Astrocyte (in vitro differentiated cells and primary cell): ENCODE measurements at regions not wholly inside any gene's neighbourhood (a gene's known extent, or its start where the extent isn't known, plus 50 kb on each side); places are given as distances from the start of the nearest gene placed in this dataset.

Experiments used
- DNase-seq: peaks from one replicate; pipeline ENCODE4 v3.0.0-alpha.2; 2010; ENCODE audit warnings: low read depth
- FAIRE-seq: peaks from 2 replicates; lab custom pipeline; 2011; peaks lifted over from hg19 to GRCh38; lab: Jason Lieb, UNC
- H2AFZ ChIP-seq: 2 replicates; pipeline ENCODE4 v1.6.0; 2012; ENCODE audit warnings: low read depth, low read length, inconsistent platforms
- H3K27ac ChIP-seq: 2 replicates; pipeline ENCODE4 v1.5.1; 2011; ENCODE audit warnings: low read depth, low read length, inconsistent platforms
- H3K27me3 ChIP-seq: 2 replicates; pipeline ENCODE4 v1.6.0; 2011; ENCODE audit warnings: low read length, inconsistent platforms; ENCODE audit not compliant: insufficient read depth
- H3K36me3 ChIP-seq: 2 replicates; pipeline ENCODE4 v1.5.1; 2011; ENCODE audit warnings: low read length, inconsistent platforms; ENCODE audit not compliant: insufficient read depth
- H3K4me1 ChIP-seq: 2 replicates; pipeline ENCODE4 v1.5.1; 2011; ENCODE audit warnings: low read length, inconsistent platforms; ENCODE audit not compliant: insufficient read depth
- H3K4me2 ChIP-seq: 2 replicates; pipeline ENCODE4 v1.6.0; 2012; ENCODE audit warnings: low read length, inconsistent platforms
- H3K4me3 ChIP-seq: 2 replicates; pipeline ENCODE4 v1.5.1; 2011; ENCODE audit warnings: low read depth, mild to moderate bottlenecking, low read length, inconsistent platforms; ENCODE audit not compliant: insufficient read depth
- H3K79me2 ChIP-seq: 2 replicates; pipeline ENCODE4 v1.6.0; 2012; ENCODE audit warnings: mild to moderate bottlenecking, low read length, inconsistent platforms; ENCODE audit not compliant: insufficient read depth
- H3K9ac ChIP-seq: 2 replicates; pipeline ENCODE4 v1.6.0; 2012; ENCODE audit warnings: mild to moderate bottlenecking, low read length, inconsistent platforms
- H3K9me3 ChIP-seq: 2 replicates; pipeline ENCODE4 v1.5.1; 2012; ENCODE audit warnings: low read depth, mild to moderate bottlenecking, low read length, inconsistent platforms; ENCODE audit not compliant: insufficient read depth
- H4K20me1 ChIP-seq: 2 replicates; pipeline ENCODE4 v1.6.0; 2012; ENCODE audit warnings: low read length, inconsistent platforms; ENCODE audit not compliant: insufficient read depth
- H3K27ac Mint-ChIP-seq: one replicate; pipeline ENCODE4 v1.8.0; 2021; ENCODE audit warnings: mild to moderate bottlenecking, mixed read lengths; ENCODE audit not compliant: unreplicated experiment
- H3K27me3 Mint-ChIP-seq: one replicate; pipeline ENCODE4 v1.8.0; 2021; ENCODE audit warnings: low read depth, mixed read lengths; ENCODE audit not compliant: unreplicated experiment
- H3K36me3 Mint-ChIP-seq: one replicate; pipeline ENCODE4 v1.8.0; 2021; ENCODE audit warnings: low read depth, mixed read lengths; ENCODE audit not compliant: unreplicated experiment
- H3K4me1 Mint-ChIP-seq: one replicate; pipeline ENCODE4 v1.8.0; 2021; ENCODE audit warnings: low read depth, mixed read lengths; ENCODE audit not compliant: unreplicated experiment
- H3K4me3 Mint-ChIP-seq: one replicate; pipeline ENCODE4 v1.8.0; 2021; ENCODE audit warnings: mild to moderate bottlenecking, moderate library complexity, mixed read lengths; ENCODE audit not compliant: unreplicated experiment
- H3K9me3 Mint-ChIP-seq: one replicate; pipeline ENCODE4 v1.8.0; 2021; ENCODE audit warnings: mild to moderate bottlenecking, mixed read lengths; ENCODE audit not compliant: unreplicated experiment
- EZH2 ChIP-seq: IDR thresholded peaks from 2 replicates; pipeline ENCODE4 v1.6.1; 2012; ENCODE audit warnings: mild to moderate bottlenecking, low read length, inconsistent platforms; ENCODE audit not compliant: insufficient read depth
- TF ChIP-seq, protein P1 (sequence below): IDR thresholded peaks from 2 replicates; pipeline ENCODE4 v1.5.1; 2011; ENCODE audit warnings: low read depth, mild to moderate bottlenecking, inconsistent platforms, low read length, moderate library complexity; ENCODE audit not compliant: insufficient read depth

DNA sequence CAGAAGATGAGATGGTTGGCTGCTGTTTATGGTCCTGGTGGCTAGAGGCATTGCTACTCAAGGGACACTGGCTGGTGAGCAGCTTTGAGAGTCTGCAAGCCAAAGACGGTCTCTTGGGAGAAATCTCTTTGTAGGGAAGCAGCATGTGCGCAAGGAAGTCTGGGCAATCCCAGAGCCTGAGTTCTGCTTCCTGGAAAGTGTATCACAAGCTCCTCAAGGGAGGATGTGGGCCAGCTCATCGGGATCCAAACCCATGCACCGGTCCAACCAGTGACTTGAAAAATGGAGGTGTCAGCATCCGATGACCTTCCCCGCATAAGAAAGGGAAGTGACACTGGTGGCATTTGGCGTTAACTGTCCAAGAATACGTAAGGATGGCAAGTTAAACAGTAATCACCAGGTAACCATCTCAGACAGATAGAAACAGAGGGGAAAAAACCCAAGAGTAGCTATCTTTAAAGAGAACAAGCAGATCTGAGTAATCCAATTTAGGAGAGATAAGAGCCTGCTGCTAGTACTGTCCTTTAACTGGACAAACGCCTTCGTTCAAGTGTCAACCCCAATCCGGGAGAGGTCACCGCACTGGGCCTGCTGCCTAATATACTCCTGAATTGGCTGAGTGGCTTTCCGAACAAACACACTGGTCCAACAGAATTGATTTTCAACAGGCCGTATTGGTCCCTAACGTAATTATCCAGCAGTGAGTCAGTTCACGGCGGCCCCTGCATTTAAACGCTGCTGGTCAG lies 303.0 kb upstream of the ZFHX3 start:
- H3K27ac ChIP-seq = no peak overlapping the region
- Mint-ChIP-seq H3K27me3 (peaks cover 27% of the 10 kb centered on the region), H3K4me3 (no peak overlapping the region), H3K9me3 (peaks cover 3% of the 10 kb centered on the region), H3K36me3 (no peaks in the 10 kb centered on the region), H3K4me1 (peaks cover 2% of the 10 kb centered on the region), H3K27ac (no peak overlapping the region)
- H3K79me2 ChIP-seq = no peaks in the 10 kb centered on the region
- no peaks in the 10 kb centered on the region for H3K9me3 ChIP-seq
- peaks cover 10% of the 10 kb centered on the region for H3K27me3 ChIP-seq
- H3K9ac ChIP-seq = no peak overlapping the region
- H3K4me3 ChIP-seq = no peak overlapping the region
- no peaks in the 10 kb centered on the region for H3K4me1 ChIP-seq
- TF ChIP-seq, protein P1, sequence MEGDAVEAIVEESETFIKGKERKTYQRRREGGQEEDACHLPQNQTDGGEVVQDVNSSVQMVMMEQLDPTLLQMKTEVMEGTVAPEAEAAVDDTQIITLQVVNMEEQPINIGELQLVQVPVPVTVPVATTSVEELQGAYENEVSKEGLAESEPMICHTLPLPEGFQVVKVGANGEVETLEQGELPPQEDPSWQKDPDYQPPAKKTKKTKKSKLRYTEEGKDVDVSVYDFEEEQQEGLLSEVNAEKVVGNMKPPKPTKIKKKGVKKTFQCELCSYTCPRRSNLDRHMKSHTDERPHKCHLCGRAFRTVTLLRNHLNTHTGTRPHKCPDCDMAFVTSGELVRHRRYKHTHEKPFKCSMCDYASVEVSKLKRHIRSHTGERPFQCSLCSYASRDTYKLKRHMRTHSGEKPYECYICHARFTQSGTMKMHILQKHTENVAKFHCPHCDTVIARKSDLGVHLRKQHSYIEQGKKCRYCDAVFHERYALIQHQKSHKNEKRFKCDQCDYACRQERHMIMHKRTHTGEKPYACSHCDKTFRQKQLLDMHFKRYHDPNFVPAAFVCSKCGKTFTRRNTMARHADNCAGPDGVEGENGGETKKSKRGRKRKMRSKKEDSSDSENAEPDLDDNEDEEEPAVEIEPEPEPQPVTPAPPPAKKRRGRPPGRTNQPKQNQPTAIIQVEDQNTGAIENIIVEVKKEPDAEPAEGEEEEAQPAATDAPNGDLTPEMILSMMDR = no peak
- no peak for TF ChIP-seq EZH2
- no peaks in the 10 kb centered on the region for H4K20me1 ChIP-seq
- H2AFZ ChIP-seq = no peak overlapping the region
- FAIRE-seq (no peak), DNase-seq (no peak)
- H3K36me3 ChIP-seq = no peaks in the 10 kb centered on the region
- no peak overlapping the region for H3K4me2 ChIP-seq

DNA sequence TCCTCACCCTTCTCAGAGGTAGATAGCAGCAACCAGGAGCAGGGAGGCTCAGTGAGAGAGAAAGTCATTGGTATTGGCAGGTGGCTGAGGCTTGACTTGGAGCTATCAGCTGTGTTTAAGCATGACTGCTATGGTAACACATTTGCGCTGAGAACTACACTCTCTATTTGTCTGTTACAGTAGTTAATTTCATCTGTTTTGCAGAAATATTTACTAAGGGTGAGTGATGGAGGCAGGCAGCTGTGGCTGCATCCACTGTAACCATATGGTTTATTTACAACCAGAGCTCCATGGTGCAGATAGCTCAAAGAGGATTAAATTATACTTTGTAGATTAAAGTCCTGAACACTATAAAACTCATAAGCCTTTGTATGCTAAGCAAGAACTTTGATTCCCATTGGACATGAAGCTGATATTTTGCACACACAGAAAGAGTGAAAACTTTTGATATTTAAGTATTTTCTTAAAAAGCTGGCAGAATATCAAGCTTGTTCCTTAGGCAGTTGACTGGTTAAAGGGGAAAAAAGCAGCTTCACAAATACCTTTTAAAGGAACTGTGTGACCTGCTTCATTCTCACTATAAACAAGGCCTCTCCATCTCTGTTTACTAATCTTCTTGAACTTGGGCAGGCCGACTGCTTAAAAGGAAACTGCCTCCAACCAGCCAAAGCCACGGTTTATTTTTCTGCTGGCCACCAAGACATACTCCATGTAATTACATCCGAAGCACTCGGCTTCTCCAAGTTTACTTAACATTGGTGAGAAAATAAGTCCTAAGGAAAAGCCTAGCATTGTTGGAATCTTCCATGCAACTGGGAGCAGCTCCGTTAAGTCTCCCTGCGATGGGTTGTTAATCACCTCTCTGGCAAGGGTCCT lies 299.8 kb upstream of the ZFHX3 start:
- FAIRE-seq (no peak), DNase-seq (no peak)
- H2AFZ ChIP-seq = no peak overlapping the region

DNA sequence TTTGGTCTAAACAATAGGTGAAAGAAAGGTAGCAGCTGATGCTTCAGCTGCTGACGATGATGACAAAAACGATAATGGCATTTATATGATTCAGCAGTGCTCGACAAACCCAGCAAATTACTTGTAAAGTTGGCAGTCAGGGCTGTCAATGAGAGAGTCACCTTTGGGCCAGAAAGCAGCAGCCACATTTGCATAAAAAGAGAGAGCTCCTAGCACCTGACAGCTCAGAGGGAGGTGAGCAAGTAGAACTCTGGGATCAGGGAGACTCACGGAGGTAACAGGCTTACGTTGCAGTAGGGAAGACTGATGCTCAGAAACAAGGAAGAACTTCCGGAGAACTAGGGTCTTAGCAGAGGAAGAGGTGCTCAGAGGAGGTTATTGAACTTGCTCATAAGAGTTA lies 291.9 kb upstream of the ZFHX3 start:
- Mint-ChIP-seq H3K9me3 (no peaks in the 10 kb centered on the region), H3K27ac (no peak overlapping the region), H3K4me1 (no peaks in the 10 kb centered on the region), H3K36me3 (no peaks in the 10 kb centered on the region), H3K4me3 (no peak overlapping the region), H3K27me3 (no peaks in the 10 kb centered on the region)
- Histone ChIP-seq H3K27me3 (no peaks in the 10 kb centered on the region), H2AFZ (no peak overlapping the region), H3K36me3 (no peaks in the 10 kb centered on the region), H3K4me1 (no peaks in the 10 kb centered on the region), H3K9ac (no peak overlapping the region), H3K4me3 (no peak overlapping the region), H3K9me3 (no peaks in the 10 kb centered on the region), H3K4me2 (no peak overlapping the region), H3K79me2 (no peaks in the 10 kb centered on the region), H4K20me1 (no peaks in the 10 kb centered on the region), H3K27ac (no peak overlapping the region)
- TF ChIP-seq, protein P1 = no peak
- TF ChIP-seq EZH2 = no peak
- FAIRE-seq = no peak
- DNase-seq = no peak

More for the DNA sequence above, 299.8 kb upstream of the ZFHX3 start:
- H3K79me2 ChIP-seq = no peaks in the 10 kb centered on the region
- H3K27ac ChIP-seq = no peak overlapping the region
- no peak overlapping the region for H3K4me3 ChIP-seq
- H3K27ac Mint-ChIP-seq = no peak overlapping the region
- H3K9me3 ChIP-seq = no peaks in the 10 kb centered on the region
- H3K9me3 Mint-ChIP-seq = peaks cover 3% of the 10 kb centered on the region
- H3K36me3 Mint-ChIP-seq = no peaks in the 10 kb centered on the region
- TF ChIP-seq EZH2 = no peak
- no peaks in the 10 kb centered on the region for H3K36me3 ChIP-seq
- H3K27me3 Mint-ChIP-seq = peaks cover 21% of the 10 kb centered on the region
- H3K9ac ChIP-seq = no peak overlapping the region
- no peaks in the 10 kb centered on the region for H4K20me1 ChIP-seq
- no peaks in the 10 kb centered on the region for H3K4me1 Mint-ChIP-seq
- no peaks in the 10 kb centered on the region for H3K27me3 ChIP-seq
- no peak overlapping the region for H3K4me3 Mint-ChIP-seq
- H3K4me2 ChIP-seq = no peak overlapping the region
- no peaks in the 10 kb centered on the region for H3K4me1 ChIP-seq
